ENCODE measurements at regions not wholly inside any gene's neighbourhood (a gene's known extent, or its start where the extent isn't known, plus 50 kb on each side); places are given as distances from the start of the nearest gene placed in this dataset.
"Not testable (repeated sequence)": the region's sequence is repeated elsewhere in the genome, so short reads cannot be mapped to it uniquely, and the experiment has no call there.

GRCh38 chr7:43044511-43044910 lies 67.9 kb upstream of the HECW1 start:
- DNase-seq (ENCODE audit: low spot score) = no peak

DNA sequence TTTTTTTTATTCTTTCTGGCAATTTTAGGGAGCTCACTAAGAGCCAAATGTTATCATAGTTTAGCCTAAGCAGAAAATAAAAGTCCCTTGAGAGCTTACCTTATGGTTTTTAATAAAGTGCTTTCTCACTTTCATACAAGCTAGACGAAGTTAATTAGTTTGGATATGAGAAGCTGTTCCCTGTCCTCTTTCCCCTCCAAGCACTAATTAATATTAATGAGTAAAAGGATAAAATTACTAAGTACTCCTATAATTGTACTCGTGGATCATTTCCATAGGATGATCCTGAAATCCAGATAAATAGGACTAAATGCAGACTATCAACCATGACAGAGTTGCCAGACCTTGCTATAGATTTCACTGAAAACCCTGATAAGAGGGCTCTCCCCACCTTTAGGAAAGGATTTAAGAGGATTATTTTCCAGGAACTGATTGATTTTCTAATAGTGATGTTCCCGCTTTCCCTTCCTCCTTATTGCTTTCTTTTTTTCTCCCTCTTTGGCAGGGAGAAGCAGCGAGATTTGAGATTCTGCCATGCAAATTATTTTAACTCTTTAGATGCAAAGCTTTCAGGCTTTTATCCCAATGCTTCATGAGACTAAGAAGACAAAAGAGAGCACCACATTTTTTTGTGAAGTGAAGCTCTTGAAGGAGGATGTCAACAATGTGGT lies 58.3 kb upstream of the HECW1 start:
- DNase-seq (ENCODE audit: low spot score) = no peak

DNA sequence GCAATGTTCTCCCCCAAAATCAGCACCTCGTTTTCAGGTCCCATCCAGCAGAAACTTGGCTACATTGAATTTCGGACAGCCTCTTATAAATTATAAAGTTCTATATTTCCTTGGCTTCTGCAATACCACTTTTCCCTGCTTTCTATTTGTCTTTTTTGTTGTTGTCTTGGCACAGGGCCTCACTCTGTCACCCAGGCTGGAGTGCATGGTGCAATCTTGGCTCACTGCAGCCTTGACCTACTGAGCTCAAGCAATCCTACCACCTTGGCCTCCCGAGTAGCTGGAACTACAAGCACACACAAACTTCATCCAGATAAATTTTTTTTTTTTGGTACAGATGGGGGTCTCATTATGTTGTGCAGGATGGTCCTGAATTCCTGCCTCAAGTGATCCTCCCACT lies 55.3 kb upstream of the HECW1 start:
- no peak for DNase-seq (ENCODE audit: low spot score)

- no peak for DNase-seq (ENCODE audit: low spot score)
These were observed 54.0 kb upstream of the HECW1 start for GRCh38 chr7:43058271-43059066.

DNA sequence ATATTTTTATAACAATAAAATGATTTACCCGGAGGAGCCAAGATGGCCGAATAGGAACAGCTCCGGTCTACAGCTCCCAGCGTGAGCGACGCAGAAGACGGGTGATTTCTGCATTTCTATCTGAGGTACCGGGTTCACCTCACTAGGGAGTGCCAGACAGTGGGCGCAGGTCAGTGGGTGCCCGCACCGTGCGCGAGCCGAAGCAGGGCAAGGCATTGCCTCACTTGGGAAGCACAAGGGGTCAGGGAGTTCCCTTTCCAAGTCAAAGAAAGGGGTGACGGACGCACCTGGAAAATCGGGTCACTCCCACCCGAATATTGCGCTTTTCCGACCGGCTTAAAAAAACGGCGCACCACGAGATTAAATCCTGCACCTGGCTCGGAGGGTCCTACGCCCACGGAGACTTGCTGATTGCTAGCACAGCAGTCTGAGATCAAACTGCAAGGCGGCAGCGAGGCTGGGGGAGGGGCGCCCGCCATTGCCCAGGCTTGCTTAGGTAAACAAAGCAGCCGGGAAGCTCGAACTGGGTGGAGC lies 53.3 kb upstream of the HECW1 start:
- not testable (repeated sequence) for DNase-seq (ENCODE audit: low spot score)

Measured in A172 (cell line).